HUES6 (cell line): ENCODE measurements at regions not wholly inside any gene's neighbourhood (a gene's known extent, or its start where the extent isn't known, plus 50 kb on each side); places are given as distances from the start of the nearest gene placed in this dataset.

ENCODE experiments used
- H3K27ac ChIP-seq: 2 replicates; pipeline ENCODE4 v1.7.0; 2013; ENCODE audit warnings: low read depth, mild to moderate bottlenecking, low read length, inconsistent platforms
- H3K27me3 ChIP-seq: 2 replicates; pipeline ENCODE4 v1.6.1; 2013; ENCODE audit warnings: low read length; ENCODE audit not compliant: control insufficient read depth, insufficient read depth
- H3K36me3 ChIP-seq: 2 replicates; pipeline ENCODE4 v1.6.1; 2013; ENCODE audit warnings: low read length; ENCODE audit not compliant: control insufficient read depth, insufficient read depth
- H3K4me1 ChIP-seq: 2 replicates; pipeline ENCODE4 v1.6.1; 2013; ENCODE audit warnings: low read length; ENCODE audit not compliant: control insufficient read depth, insufficient read depth
- H3K4me3 ChIP-seq: 2 replicates; pipeline ENCODE4 v1.5.1; 2013; ENCODE audit warnings: low read depth, low read length
- H3K9ac ChIP-seq: one replicate; pipeline ENCODE4 v1.6.1; 2013; ENCODE audit warnings: mild to moderate bottlenecking, low read length
- H3K9me3 ChIP-seq: 2 replicates; pipeline ENCODE4 v1.6.1; 2013; ENCODE audit warnings: low read depth, low read length; ENCODE audit not compliant: control insufficient read depth, insufficient read depth

DNA sequence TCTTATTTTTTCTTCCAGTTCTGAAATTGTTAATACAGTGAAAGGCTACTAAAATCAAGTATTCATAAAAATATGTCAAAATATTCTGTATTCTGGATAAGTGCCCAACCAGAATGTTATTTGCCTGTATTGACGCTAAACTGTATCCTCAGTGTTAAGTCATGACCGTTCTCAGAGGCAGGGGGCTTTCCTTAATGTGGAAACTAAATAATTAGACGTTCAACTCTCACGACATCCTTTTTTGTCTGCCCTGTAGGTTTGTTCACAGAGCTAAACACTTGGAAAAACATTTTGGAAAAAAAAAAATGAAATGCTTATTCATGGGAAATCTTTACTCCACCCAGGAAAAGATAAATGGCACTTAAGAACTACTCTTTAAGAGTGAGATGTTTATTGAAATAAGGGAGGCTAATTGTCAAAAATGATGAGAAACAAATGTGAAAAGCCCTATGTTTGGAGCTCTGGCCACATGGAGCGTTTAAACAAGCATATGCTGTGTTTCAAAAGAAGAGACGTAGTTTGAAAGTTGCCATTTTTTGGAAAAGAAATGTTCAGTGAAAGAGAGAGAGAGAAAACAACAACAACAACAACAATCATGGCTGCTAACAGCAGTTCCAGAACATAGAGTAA is 453.1 kb upstream of the MARCKS start:
- Histone ChIP-seq H3K4me3 (no peak overlapping the region), H3K9ac (no peak overlapping the region), H3K4me1 (no peaks in the 10 kb centered on the region), H3K27ac (no peak overlapping the region), H3K27me3 (no peaks in the 10 kb centered on the region), H3K36me3 (no peaks in the 10 kb centered on the region), H3K9me3 (no peaks in the 10 kb centered on the region)

DNA sequence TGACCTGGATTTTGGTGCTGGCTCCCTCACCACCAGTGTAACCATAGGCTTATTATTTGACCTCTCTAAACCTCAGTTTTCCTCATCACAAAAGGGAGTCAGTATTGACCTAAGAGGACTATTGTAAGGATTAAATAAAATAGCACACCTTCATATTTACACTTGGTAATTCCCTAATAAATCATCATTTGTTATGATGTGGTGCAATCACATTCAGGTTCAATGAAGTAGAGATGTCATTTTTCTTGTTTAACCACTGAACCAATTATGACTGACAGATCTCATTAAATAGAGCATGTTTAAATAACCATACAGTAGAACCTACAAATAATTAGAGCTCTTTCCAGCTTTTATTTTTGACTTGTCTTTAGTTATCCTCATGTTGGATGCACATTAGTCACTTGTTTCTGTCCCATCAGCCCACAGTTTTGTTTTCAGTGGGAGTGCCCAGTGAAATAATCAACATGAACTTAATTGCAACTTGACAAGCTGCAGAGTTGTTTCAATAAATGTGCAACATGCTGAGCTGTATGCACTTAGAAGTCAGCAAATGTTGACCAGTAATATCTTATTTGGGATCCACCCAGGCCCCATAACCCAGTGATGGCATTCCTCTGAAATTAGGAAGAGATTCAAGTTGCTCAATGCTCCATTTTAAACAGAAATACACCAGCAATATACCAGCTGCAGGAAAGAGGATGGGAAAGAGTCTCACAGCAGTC is 451.7 kb upstream of the MARCKS start:
- Histone ChIP-seq H3K9me3 (no peaks in the 10 kb centered on the region), H3K27ac (no peak overlapping the region), H3K4me3 (no peak overlapping the region), H3K4me1 (no peaks in the 10 kb centered on the region), H3K9ac (no peak overlapping the region), H3K27me3 (no peaks in the 10 kb centered on the region), H3K36me3 (no peaks in the 10 kb centered on the region)

DNA sequence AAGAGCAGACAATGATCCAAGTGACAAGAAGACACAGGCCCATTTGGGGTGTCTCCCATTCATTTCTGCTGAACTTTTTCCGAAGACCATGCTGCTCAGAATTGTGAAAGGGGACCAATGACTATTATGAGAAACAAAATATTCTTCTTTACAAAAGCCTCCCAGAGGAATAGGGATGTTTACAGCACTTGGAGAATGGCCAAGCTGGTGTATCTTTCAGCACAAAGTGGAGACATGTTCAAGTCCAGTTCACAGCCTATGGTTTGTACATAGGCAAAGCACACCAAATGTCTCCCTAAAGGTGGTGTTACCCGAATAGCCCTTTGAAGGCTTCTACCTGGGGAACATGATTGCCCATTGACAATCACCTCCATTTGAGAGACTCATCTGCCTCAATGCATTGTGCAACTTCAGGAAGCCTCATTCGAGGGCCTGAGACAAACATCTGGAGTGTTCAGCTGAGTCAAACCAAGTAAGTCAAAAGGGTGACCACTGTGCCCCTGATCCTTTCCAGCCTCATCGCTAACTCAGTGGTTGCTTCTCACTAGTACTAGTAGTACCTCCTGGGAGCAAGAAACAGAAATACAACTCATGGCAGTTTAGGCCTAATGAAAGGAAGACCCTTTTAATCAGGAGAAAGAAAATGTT is 451.0 kb upstream of the MARCKS start:
- Histone ChIP-seq H3K27me3 (no peaks in the 10 kb centered on the region), H3K9me3 (no peaks in the 10 kb centered on the region), H3K4me3 (no peak overlapping the region), H3K36me3 (no peaks in the 10 kb centered on the region), H3K27ac (no peak overlapping the region), H3K4me1 (no peaks in the 10 kb centered on the region), H3K9ac (no peak overlapping the region)

DNA sequence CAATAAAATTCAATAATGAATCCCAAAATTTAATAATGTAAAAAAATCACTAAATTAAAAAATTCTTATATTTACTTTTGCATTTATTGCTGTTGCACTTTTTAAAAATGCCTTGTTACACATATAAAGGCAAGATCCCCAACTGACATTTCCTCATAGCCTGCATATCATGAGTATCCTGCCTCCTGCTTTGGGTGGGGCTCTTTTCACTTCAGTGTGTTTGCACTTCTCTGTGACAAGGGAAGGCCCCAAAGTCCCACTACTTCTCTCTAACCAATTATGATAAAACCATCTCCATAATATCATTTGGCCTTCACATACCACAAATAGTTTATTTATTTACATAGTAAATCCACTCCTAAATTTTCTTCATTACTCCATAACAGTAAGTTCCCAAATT is 446.1 kb upstream of the MARCKS start:
- Histone ChIP-seq H3K27me3 (no peaks in the 10 kb centered on the region), H3K27ac (no peak overlapping the region), H3K4me1 (peaks cover 8% of the 10 kb centered on the region), H3K9ac (no peak overlapping the region), H3K9me3 (no peaks in the 10 kb centered on the region), H3K4me3 (no peak overlapping the region), H3K36me3 (no peaks in the 10 kb centered on the region)

DNA sequence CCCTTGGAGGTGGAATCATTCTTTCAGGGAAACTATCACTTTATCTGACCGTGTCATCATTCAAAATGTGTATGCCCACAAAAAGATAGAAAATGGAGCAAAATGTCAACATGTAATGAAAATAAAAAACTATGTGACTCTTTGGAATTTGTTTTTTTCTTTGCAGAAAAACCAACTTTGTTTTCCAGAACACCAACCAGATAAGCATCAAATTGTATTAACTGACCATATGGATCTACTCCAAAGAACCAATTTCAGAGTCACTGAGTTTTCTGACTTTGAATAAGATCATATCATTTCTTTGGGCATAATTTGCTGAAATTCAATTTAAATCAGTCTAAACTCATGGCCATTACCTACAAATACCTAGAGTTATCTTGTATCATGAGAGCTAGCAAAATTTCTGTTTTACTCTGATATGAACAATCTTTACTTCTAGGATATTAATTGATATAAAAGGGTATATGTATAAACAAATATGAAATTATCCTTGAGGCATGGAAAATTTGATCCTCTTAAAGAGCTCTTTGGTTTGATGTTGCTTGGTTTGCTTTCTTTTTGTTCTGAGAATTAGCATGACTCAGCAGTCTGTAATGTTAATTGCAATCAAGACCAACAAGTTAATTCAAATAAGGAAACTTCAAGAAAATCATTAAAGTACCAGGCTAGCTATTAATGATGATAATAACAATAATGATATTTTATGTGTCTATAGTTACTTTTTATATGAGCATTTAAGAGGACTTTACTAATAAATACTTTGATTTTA is 444.4 kb upstream of the MARCKS start:
- no peak overlapping the region for H3K27ac ChIP-seq
- no peaks in the 10 kb centered on the region for H3K36me3 ChIP-seq
- no peak overlapping the region for H3K4me3 ChIP-seq
- H3K9ac ChIP-seq, result no peak overlapping the region
- peaks cover 8% of the 10 kb centered on the region for H3K4me1 ChIP-seq
- no peaks in the 10 kb centered on the region for H3K9me3 ChIP-seq
- H3K27me3 ChIP-seq, result no peaks in the 10 kb centered on the region

DNA sequence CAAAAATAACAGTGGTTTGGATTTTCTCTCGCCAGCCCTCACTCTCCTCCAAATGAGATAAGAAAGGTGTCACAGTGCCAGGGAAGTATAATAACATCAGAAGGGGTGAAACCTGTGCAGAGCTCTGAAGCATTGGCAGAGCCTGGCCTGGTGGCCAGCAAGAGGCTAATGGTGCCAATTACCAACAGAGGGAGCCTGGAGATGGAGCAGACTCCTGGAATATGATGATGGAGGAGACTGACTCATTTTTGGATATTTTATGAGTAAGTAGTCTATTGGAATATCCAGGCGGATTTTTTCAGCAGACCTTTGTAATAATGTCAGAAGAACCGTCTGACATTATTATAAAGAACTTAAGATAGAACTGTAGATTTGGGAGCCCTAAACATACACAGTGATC is 442.6 kb upstream of the MARCKS start:
- Histone ChIP-seq H3K9me3 (no peaks in the 10 kb centered on the region), H3K4me1 (peaks cover 8% of the 10 kb centered on the region)

DNA sequence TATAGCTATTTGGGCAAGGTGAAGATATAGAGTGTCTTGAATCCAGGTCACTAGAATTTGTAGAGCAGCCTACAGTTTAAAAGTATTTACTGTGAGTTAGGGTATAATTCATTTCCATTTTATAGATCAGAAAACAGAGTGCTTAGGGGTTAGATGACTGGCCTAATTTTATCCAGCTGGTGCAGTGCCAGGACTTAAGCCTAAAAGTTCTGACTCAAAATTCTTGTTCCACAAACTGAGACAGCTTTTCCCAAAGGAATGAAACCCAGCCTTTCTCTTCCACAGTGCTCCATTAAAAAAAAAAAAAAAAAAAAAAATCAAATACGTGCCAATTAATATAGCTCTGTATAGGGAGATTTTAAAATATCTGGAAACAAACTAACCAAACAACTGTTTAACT is 441.0 kb upstream of the MARCKS start:
- no peak overlapping the region for H3K4me3 ChIP-seq
- H3K9ac ChIP-seq, result no peak overlapping the region
- H3K36me3 ChIP-seq, result no peaks in the 10 kb centered on the region
- H3K4me1 ChIP-seq, result peaks cover 8% of the 10 kb centered on the region
- no peaks in the 10 kb centered on the region for H3K9me3 ChIP-seq
- H3K27ac ChIP-seq, result no peak overlapping the region
- no peaks in the 10 kb centered on the region for H3K27me3 ChIP-seq

More for the DNA sequence above, 442.6 kb upstream of the MARCKS start:
- Histone ChIP-seq H3K27me3 (no peaks in the 10 kb centered on the region), H3K36me3 (no peaks in the 10 kb centered on the region), H3K27ac (no peak overlapping the region), H3K4me3 (no peak overlapping the region), H3K9ac (no peak overlapping the region)

DNA sequence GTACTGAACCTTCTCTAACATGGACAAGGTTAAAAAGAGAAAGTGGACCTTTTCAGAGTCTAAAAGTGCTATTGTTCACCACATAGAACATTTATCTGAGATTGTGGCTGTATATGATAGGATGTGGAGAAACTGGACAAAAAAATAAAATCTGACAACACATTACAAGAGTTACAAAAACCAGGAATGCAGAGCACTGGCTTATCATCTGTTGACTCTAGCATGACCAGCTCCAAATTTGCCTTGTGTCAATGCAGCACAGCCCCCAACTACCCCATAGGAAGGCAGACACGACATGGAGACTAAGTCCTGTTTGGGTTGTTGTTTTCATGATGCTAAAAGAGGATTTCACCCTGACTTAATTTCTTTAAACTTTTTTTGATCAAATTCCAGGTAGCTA is 436.9 kb upstream of the MARCKS start:
- H3K9me3 ChIP-seq, result no peaks in the 10 kb centered on the region
- H3K9ac ChIP-seq, result no peak overlapping the region
- no peak overlapping the region for H3K4me3 ChIP-seq
- no peaks in the 10 kb centered on the region for H3K36me3 ChIP-seq
- no peak overlapping the region for H3K27ac ChIP-seq
- H3K4me1 ChIP-seq, result no peaks in the 10 kb centered on the region
- H3K27me3 ChIP-seq, result no peaks in the 10 kb centered on the region

DNA sequence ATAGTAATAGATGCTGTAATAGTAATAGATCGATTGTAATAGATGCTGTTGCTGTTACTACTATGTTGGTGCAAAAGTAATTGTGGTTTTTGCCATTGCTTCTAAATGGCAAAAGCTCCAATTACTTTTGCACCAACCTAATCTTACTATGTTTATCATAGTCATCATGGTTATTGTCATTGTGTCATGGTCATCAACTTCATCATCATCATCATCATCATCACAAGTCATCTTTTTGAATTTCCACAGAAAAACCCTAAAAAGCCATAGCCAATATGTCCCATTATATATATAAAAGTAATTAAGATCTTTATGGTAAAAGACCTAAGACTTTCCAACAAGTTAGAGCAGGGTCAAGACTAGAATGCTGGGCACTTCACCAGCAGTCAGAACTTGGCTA is 435.1 kb upstream of the MARCKS start:
- no peaks in the 10 kb centered on the region for H3K4me1 ChIP-seq
- no peaks in the 10 kb centered on the region for H3K27me3 ChIP-seq
- H3K36me3 ChIP-seq, result no peaks in the 10 kb centered on the region
- no peak overlapping the region for H3K9ac ChIP-seq
- H3K4me3 ChIP-seq, result no peak overlapping the region
- H3K27ac ChIP-seq, result no peak overlapping the region
- no peaks in the 10 kb centered on the region for H3K9me3 ChIP-seq

DNA sequence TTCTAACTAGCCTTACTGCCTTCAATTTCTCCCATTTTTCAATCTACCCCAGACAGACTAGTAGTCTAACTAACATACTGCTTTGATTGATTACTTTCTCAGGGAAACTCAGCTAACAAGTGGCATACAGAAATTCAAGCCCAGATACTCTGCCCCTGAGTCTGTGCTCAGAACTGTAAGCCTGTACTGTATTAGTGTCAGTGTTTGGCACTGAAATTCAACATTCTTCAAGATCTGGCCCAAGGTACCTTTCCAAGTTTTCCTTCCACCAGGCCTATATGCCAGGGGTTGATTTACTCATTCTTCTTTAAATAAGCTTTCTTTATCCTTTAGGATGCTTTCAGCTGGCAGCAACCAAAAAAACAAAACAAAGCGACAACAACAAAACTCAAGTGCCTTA is 433.2 kb upstream of the MARCKS start:
- H3K27me3 ChIP-seq, result no peaks in the 10 kb centered on the region
- H3K9ac ChIP-seq, result no peak overlapping the region
- H3K27ac ChIP-seq, result no peak overlapping the region
- H3K4me3 ChIP-seq, result no peak overlapping the region
- H3K36me3 ChIP-seq, result no peaks in the 10 kb centered on the region
- no peaks in the 10 kb centered on the region for H3K9me3 ChIP-seq
- no peaks in the 10 kb centered on the region for H3K4me1 ChIP-seq
